Loucy (cell line): ENCODE measurements at regions not wholly inside any gene's neighbourhood (a gene's known extent, or its start where the extent isn't known, plus 50 kb on each side); places are given as distances from the start of the nearest gene placed in this dataset.

Source experiments
- CTCF ChIP-seq: fragments of 200-600 bp; sonication (generic); conservative IDR thresholded peaks from 2 replicates; pipeline ENCODE4 v1.5.1; 2014; ENCODE audit warnings: mild to moderate bottlenecking, antibody characterized with exemption, low read length
- EZH2phosphoT487 ChIP-seq: fragments of 200-600 bp; IDR thresholded peaks from 2 replicates; pipeline ENCODE4 v1.6.1; 2018; ENCODE audit warnings: antibody characterized with exemption, mild to moderate bottlenecking, moderate library complexity, borderline replicate concordance

- TF ChIP-seq CTCF: no peak
- TF ChIP-seq EZH2phosphoT487: no peak
Observed at GRCh38 chr1:82549841-82550240, 749.1 kb downstream of the ADGRL2 start.
